Body of pancreas (tissue), 4 donors: ENCODE measurements at regions not wholly inside any gene's neighbourhood (a gene's known extent, or its start where the extent isn't known, plus 50 kb on each side); places are given as distances from the start of the nearest gene placed in this dataset.

Experiments used
- CTCF ChIP-seq, 7 experiments: fragments of 450-650 bp in 4 of 7; fragments of 200-600 bp in 3 of 7; sonication (generic) in 3 of 7; IDR thresholded peaks; one replicate each; pipeline ENCODE4 v1.5.1; 2016 to 2019; ENCODE audit warnings: antibody characterized with exemption in 7 of 7
- POLR2A ChIP-seq, 3 donors: fragments of 450-650 bp; IDR thresholded peaks; one replicate each; pipeline ENCODE4 v1.6.1; 2016; ENCODE audit warnings: antibody characterized with exemption in 3 of 3, mild to moderate bottlenecking in 2 of 3

GRCh38 chr5:54718656-54719055 lies 201.1 kb downstream of the SNX18 start:
- TF ChIP-seq CTCF (IDR thresholded peaks at IDR 0.05): no peak
- TF ChIP-seq POLR2A (IDR thresholded peaks at IDR 0.05): no peak
